GM18519 (cell line): ENCODE measurements at regions not wholly inside any gene's neighbourhood (a gene's known extent, or its start where the extent isn't known, plus 50 kb on each side); places are given as distances from the start of the nearest gene placed in this dataset.
"Not testable (repeated sequence)": the region's sequence is repeated elsewhere in the genome, so short reads cannot be mapped to it uniquely, and the experiment has no call there.

Experiments
- ATAC-seq: cut with Tn5 transposase; IDR thresholded peaks from one replicate; pipeline ENCODE4 v1.9.1; 2021; ENCODE audit warnings: mild to moderate bottlenecking, moderate library complexity; ENCODE audit not compliant: unreplicated experiment, low FRiP score

DNA sequence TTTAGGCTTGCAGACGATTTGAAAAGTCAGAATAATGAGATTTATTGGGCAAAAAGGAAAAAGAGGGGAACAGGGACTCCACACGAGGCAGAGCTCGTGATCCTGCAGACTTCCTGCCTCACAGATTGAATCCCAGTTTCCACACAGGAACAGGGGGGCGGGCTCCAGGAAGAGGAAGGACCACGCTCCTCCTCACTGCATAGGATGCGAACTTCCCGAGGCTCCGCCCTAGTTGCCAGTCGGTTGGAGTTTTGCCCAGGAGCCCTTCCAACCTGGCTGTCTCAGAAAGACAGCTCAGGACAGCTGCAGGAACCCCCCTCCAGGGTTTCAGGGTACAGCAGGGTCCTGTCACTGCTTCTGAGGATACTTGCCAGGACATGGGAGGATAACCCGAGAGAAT is 488.3 kb upstream of the ADARB2 start:
- ATAC-seq, result no peak

DNA sequence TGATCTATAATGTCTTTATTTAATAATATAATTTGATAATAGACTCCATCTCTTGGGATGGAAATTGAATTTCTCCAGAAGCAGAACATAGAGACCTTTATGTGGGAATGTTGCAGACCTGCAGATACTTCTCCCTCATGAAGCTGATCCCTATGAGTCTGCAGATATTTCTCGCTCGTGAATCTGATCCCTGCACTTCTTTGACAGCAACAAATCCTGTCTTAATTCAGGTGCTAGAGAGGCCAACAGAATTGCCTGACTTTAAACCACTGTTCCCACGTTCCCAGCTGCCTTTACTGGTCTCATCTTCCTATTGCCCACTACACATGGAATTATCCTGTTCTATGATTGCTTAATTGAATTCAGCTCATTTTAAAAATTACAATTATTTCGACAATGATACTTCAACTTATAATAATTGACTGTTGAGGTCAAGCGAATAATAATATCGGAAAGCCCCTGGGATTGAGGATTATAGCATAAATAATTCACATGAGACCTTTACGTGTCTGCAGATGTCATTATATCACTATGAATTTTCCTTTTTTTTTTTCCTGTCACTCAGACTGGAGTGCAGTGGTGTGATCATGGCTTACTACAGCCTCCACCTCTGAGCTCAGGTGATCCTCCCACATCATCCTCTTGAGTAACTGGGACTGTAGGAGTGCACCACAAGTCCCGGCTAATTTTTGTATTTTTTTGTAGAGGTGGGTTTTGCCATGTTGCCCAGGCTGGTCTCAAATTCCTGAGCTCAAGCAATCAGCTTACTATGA is 486.4 kb upstream of the ADARB2 start:
- no peak for ATAC-seq

DNA sequence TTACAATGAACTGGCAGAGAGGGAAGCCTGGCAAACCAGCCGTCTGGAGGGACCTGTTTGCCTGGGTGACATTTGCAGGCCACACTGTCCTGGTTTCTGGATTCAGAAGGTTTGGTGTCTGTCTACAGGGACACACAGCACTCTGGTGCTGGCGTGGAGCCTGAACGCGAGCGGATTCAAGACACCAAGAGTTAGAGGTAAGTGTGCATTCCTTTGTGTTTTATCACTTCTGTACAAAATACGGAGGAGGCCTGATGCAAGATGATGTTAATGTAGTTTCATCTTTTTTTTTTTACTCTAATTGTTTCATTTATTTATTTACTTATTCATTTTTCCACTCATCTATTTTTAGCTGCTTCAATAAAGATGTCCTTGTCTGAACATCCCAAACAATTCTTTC is 485.3 kb upstream of the ADARB2 start:
- no peak for ATAC-seq

DNA sequence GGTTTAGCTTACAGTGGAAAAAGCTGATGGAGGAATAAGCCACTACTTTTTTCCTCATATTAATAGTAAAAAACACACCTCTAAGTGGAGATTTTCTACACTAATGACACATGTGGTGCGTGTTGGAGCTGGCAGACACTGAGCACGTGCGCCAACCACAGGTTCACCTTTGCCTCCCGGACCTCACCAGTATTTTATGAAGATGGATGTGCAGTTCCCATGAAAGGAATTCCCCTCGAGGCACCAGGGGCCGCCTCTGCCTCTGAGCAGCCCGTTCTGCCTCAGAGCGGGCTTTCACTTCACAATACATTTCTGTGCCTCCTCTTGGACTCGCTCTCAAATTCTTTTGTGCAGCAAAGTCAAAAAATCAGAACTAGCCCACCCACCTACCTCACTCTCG is 477.5 kb upstream of the ADARB2 start:
- ATAC-seq, result no peak

DNA sequence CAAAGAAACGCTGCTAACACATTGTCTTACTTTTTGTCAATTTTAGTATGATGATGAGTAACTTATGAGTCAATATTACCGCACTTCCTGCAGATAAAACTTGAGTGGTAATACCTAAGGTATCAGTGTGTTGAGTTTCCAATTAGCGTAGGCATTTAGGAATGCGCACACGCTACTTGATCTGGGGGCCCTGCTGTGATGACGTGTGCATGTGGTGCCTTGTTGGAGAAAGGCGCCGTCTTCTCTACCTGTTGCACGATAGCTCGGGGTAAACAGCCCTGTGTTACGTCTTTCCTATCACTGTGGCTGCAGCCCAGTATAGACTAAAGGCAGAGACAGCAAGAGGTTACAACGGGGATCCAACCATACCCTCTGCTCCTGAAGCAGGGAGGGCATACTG is 476.8 kb upstream of the ADARB2 start:
- no peak for ATAC-seq

DNA sequence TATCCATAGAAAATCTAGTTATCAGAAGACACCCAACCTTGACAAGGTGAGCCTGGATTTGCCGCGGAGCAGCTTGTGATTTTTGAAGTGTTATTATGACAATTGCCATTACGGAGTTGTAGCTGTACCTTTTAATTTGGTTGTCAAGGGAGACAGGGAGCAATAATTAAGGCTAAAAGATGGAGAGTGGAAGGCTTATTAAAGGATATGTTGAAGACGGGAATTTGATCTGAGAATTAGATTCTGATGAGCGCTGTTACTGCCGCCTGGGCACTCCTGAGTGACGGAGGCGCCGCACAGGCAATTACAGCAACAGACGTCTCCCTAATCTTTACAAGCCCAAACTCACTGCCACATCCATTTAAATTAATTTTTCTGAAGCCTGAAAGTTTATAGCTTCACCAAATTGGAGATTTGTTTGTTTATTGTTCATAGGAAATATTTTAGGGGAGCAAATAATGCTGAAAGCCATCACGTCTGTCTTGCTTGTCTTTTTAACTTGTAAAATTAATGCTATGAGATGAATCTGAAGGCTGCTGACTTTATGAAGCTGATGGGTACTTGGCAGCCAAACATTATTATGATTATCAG is 475.0 kb upstream of the ADARB2 start:
- ATAC-seq, result no peak

DNA sequence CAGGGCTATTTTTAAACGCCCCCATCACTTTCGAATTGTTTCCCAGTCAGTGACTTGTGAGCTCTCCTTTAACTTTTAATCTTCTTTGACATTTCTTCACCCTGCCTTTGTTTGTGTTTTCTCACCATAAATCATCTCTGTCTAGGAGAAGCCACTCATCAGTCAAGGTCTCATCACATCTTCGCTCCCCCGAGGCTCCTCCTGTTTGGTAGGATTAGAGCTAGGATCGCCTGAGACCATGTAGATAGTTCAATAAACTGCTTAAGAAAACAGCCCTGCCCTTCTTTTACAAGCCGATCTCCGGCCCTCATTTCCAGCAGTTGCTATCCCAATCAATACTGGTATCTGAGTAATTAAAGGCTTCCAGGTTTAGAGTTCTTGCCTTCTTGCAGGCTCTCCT is 472.8 kb upstream of the ADARB2 start:
- ATAC-seq, result no peak

DNA sequence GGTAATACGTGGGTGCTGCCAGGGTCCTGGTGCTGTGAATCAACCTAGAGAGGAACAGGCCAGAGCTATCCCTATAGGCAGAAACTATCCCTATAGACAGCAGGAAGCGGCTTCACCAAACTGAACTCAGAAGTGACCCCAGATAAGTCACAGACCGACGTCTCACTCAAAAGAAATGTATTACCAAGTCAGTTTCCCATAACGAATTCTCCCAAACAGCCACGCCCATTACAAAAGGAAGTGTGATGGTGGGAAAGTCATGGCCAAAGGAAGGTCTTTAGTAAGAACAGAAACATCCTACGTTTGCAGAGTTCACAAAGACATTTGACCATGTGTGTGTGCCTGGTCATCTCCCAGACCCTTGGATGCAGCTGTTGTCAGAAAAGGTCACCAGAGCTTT is 470.8 kb upstream of the ADARB2 start:
- ATAC-seq, result no peak

DNA sequence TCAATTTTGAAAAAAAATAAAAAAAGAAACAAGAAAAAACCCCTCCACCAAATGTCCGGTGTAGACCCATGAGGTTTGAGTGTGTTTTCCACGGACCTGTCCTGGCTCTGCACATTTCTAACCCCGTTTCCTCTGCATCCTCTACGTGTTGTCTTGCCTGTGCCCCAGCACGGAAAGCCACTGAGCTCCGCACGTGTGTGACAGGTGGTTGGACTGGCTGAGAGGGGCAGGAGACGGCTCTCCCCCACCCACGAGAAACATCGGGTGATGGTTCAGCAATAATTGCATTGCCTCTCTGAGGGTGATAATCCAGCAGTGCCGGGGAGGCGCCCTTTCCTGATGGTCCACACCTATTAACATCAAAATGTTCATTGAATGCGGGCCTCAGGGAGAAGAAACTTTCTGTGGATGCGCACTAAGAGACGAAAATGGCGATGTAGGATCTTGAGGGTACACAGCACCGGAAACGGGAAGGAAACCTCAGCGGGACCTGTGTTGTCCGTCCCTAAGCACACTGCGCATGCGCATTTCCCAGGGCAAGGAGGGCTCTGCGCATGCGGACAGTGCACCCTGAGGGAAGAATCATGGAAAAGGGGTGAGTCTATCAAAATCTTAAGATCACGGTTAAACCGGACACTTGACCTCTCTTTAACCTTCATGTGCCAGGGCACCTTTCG is 470.1 kb upstream of the ADARB2 start:
- no peak for ATAC-seq

DNA sequence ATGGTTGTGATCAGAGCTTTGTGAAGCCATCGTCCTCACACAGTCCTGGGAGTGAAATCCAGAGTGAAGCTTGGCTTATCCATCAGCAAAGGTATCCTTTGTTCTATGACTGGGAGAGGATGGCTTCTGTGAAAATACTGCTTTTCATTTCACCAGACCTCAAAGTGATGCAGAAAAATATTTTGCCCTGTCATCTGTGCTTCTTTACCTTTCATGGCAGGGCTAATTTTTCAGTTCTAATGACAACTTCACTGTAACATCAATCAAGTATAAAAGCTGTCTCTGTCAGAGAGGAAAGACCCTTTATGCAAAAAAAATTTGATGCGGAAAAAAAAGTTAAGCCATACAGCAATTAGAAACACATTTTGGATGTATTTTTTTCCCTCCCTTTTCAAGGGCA is 468.1 kb upstream of the ADARB2 start:
- no peak for ATAC-seq

DNA sequence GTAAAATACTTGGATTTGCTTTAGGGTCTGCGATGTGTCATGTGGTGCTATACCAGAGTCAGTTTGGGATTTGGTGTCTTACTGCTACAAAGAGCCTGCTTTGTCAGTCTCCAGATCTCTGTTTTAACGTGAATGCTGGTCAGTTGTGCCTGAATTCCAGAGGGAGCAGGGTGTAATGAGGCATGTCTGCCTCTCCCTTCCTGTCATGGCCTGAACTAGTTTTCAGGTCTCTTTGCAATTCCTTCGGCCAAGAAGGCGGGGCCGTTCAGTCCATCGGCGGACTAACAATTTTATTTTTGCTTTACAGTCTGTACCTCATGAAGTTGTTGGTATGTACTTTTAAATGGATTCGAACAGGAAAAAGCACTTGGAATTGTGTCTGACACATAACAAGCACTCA is 465.1 kb upstream of the ADARB2 start:
- no peak for ATAC-seq

DNA sequence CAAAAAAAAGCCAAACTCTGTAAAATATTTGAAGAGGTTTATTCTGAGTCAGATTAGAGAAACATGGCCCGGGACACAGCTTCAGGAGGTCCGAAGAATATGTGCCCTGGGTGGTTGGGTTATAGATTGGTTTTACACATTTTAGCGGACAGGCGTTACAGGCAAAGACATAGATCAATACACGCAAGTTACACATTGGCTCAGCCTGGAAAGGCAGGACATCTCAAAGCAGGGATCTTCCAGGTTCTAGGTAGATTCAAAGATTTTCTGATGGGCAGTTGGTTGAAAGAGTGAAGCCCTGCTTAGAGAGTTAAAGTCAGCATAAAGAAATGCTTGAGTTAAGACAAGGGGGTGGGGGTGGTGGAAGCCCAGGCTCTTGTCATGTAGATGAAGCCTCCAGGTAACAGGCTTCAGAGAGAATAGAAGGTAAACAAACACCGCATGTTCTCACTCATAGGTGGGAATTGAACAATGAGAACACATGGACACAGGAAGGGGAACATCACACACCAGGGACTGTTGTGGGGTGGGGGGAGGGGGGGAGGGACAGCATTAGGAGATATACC is 464.3 kb upstream of the ADARB2 start:
- no peak for ATAC-seq

DNA sequence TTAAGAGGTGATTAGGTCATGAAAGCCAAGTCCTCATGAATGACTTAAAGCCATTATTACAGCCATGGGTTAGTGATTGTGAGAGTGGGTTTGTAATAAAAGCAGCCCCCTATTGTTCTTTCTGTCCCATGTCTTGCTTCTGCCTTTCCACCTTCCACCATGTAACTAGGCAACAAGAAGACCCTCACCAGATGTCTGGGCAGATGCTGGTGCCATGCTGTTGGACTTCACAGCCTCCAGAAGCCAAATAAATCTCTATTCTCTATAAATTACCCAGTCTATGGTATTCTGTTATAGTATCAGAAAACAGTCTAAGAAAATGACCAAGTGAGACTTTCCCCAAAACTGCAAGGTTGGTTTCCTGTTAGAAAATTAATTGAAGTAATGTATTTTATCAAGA is 460.3 kb upstream of the ADARB2 start:
- no peak for ATAC-seq

DNA sequence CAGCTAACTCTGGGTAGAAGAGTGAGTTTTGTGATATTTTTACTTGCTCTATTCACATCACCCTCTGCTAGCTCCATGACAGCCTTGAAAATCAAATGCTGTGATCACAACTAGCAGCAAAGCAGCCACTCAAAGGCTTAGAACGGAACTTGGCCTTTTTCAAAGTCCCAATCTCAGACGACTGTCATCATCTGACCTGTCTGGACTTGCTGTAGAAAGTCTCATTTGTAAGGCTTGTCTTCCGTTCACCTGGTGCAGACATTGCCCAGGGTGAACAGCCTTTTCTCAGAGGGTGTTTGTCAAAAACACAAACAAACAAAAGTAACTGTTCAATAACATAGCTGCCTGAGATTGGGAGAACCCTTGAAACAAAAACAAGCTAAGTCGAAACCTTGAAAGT is 458.9 kb upstream of the ADARB2 start:
- no peak for ATAC-seq

DNA sequence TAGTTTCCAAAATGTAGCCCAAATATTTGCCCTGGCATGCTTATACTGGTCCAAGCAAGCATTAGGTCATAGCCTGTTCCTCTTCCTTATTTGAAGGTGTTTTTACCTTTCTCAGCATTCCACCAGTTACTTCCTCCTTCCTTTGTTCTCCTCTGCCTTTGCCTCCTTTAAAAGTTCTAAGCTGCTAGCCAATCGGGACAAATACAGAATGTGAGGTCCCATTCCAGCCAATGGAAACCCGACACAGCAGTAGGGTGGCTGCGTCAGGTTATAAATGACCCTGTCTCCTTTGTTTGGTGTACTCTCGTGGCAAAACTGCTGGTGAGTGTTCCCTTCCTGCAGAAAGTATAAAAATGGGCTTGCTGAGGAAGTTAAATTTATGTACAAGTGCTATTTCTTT is 452.0 kb upstream of the ADARB2 start:
- not testable (repeated sequence) for ATAC-seq

DNA sequence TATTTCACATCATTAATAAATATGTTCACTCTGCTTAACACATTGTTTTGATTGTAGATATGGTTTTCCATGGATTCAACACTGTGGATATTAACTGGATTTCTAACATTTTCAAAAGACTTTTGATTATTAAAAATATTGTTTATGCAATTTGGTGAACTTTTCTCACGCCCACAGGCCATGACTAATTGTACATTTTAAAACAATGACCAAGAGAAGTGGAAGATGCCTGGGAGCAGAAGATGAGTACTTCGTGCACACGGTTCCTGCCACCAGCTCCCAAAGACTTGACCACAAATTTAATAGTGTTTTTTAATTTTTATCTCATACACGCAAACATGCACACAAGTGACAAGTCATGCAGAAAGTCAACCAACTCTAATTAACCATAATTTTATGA is 451.0 kb upstream of the ADARB2 start:
- ATAC-seq, result no peak

DNA sequence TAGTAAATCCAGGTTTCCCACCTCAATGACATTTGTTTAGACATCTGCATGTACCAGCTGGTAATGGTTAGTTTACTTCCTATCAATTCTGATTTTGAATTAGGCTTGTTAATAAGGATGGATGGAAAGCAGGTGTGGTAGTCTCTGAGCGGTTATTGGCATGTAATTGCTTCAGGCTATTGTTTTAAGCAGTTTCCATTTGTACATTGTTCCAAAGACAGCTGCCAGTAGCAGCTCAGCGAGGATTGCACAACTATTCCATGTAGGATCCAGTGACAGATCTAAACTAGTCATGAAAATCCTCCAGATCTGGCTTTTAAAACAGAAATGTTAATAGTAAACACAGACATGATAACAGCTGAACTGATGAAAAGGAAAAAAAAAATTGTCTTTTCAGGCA is 436.0 kb upstream of the ADARB2 start:
- no peak for ATAC-seq

DNA sequence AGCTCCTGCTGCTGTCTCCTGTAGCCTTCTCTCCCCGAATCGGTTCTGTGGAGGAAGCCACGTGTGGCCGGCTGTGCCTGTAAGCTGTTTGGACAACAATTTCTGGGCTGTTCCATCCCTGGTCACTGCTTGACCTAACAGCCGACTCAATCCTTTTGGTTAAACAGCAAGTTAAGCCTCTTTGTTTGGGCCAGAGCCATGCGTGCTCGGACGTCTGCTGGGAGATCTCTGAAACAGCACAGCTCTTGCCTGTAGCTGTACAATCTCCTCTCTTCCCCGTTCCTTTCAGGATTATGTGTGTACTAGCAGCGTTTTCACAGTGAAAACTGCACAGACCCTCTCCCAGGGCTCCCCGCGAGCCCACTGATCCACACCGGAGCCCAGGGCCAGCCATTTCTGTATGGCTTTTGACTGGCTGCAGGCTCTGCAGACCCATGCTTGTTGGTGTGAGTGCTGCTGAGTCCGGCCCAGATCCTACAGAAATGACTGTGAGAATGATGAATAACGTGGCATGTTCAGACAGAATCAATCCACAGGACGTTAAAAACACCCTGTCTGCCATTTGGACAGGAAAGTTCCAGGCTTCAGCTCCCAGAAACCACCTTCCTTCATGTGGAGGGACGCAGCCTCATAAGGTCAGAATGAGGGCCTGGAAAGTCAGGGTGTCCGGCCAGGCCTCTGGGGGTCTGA is 428.6 kb upstream of the ADARB2 start:
- no peak for ATAC-seq

DNA sequence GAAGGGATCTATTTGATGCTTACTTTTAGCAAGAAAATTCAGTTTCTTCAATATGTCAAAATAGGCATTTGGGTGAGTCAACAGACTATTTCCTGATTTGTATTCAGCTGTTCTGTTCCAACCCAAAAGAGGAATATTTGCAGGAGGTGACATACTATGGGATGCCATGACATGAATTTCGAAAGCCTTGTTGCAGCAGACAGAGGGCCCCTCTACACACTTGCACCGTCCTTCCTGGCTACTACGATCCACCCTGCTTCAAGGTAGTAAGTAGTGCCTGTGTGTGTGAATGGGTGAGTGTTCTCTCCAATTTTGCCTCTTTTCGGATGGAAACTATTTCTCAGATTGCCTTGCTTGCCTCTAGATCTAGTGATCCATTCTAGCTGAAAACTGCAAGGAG is 413.0 kb upstream of the ADARB2 start:
- no peak for ATAC-seq

DNA sequence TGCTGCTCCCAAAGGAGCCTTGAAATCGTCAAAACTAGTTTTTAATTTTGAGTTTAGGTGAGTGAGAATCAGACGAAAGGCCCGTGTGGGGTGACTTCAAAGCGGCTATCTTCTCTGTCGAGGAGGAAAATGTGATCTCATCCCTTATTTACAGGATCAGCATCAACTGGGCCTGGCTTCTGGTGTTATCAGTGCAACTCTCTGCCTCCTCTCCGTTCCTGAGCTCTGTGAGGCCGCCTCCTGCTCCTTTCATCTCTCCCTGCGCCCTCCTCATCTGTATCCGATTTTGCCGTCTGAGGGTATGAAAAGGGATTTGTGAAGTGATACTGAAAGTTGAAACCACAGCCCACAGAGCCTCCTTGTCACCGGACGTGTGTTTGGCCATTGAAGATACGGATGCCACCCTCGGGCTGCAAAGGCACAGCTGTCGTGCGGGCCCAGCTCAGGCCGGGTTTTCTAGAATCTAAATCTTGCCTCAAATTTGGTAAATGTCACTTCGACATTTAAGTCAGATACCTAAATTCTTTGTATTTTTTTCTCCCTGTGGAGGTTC is 408.7 kb upstream of the ADARB2 start:
- ATAC-seq, result no peak

DNA sequence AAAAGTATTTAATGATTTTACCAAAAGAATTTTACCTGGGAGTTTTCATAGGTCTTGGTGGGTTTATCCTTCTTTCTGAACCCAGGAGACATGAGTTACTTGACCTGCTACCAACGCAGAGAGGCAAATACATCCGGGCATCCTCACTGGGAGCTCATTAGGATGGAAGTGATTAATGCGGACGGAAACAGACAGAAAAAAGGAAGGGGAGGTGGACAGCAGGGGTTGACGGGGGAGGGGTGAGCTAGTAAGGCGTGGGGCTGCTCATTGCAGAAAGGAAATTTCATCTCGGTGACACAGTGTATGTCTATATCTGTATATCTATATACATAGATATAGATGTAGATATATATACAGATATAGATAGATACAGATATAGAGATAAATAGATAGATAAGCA is 408.2 kb upstream of the ADARB2 start:
- ATAC-seq, result no peak
